Posterior vena cava (tissue), 2 donors: ENCODE measurements at regions not wholly inside any gene's neighbourhood (a gene's known extent, or its start where the extent isn't known, plus 50 kb on each side); places are given as distances from the start of the nearest gene placed in this dataset.

Source experiments
- DNase-seq: peaks from one replicate; pipeline ENCODE4 v3.0.0-alpha.2; 2020; ENCODE audit warnings: low spot score
- intact Hi-C, 2 donors: fragments of 100-400 bp; cut with DNase I; formaldehyde crosslinking; loops; one replicate each; pipeline versions ENCODE4 v1.14.1 to v1.14.2; 2022 to 2023
- donor health status: DM: yes; HTN: yes; CAD: no.
- donor health status: DM: yes; HTN: yes; CAD: no.

GRCh38 chr5:3995954-3996619 is 400.5 kb downstream of the IRX1 start:
- DNase-seq, result no peak
- intact Hi-C loops, result loop anchor here in 1 of 2 donors (10.0 kb wide), 1 partner anchor 1051 kb away; no protein-coding TSS in a partner anchor

- intact Hi-C loops, result loop anchor here in 1 of 2 donors (10.0 kb wide), 1 partner anchor 1052 kb away; no protein-coding TSS in a partner anchor
- DNase-seq, result no peak
These were observed 401.2 kb downstream of the IRX1 start for GRCh38 chr5:3996707-3997336.

- no peak for DNase-seq
- intact Hi-C loops, result loop anchor here in 1 of 2 donors (10.0 kb wide), 1 partner anchor 1053 kb away; no protein-coding TSS in a partner anchor
These were observed 402.0 kb downstream of the IRX1 start for GRCh38 chr5:3997670-3998069.

- intact Hi-C loops, result loop anchor here in 1 of 2 donors (10.0 kb wide), 1 partner anchor 1055 kb away; no protein-coding TSS in a partner anchor
- DNase-seq, result no peak
These were observed 404.3 kb downstream of the IRX1 start for GRCh38 chr5:3999929-4000328.

- DNase-seq, result no peak
- intact Hi-C loops, result no loop called here
These were observed 405.4 kb downstream of the IRX1 start for GRCh38 chr5:4001004-4001403.

GRCh38 chr5:4001758-4002533 is 406.3 kb downstream of the IRX1 start:
- DNase-seq, result no peak
- intact Hi-C loops, result no loop called here

GRCh38 chr5:4005335-4005734 is 409.7 kb downstream of the IRX1 start:
- DNase-seq, result no peak
- intact Hi-C loops, result no loop called here

GRCh38 chr5:4007001-4007400 is 411.4 kb downstream of the IRX1 start:
- DNase-seq, result no peak
- intact Hi-C loops, result no loop called here

GRCh38 chr5:4011943-4012342 is 416.3 kb downstream of the IRX1 start:
- intact Hi-C loops, result no loop called here
- no peak for DNase-seq

- no peak for DNase-seq
- intact Hi-C loops, result loop anchor here in 1 of 2 donors (1.0 kb wide), 1 partner anchor 46 kb away; no protein-coding TSS in a partner anchor
These were observed 417.7 kb downstream of the IRX1 start for GRCh38 chr5:4013106-4013898.

GRCh38 chr5:4015709-4016108 is 420.1 kb downstream of the IRX1 start:
- intact Hi-C loops, result no loop called here
- no peak for DNase-seq

- no peak for DNase-seq
- intact Hi-C loops, result no loop called here
These were observed 421.6 kb downstream of the IRX1 start for GRCh38 chr5:4017076-4017803.

- DNase-seq, result no peak
- intact Hi-C loops, result no loop called here
These were observed 422.4 kb downstream of the IRX1 start for GRCh38 chr5:4018007-4018406.

GRCh38 chr5:4019009-4019769 is 423.6 kb downstream of the IRX1 start:
- intact Hi-C loops, result no loop called here
- DNase-seq, result no peak

GRCh38 chr5:4019841-4020240 is 424.2 kb downstream of the IRX1 start:
- DNase-seq, result no peak
- intact Hi-C loops, result no loop called here

GRCh38 chr5:4020400-4020799 is 424.8 kb downstream of the IRX1 start:
- DNase-seq, result no peak
- intact Hi-C loops, result no loop called here

- DNase-seq, result no peak
- intact Hi-C loops, result no loop called here
These were observed 426.5 kb downstream of the IRX1 start for GRCh38 chr5:4022056-4022670.
